H9 (cell line): ENCODE measurements at regions not wholly inside any gene's neighbourhood (a gene's known extent, or its start where the extent isn't known, plus 50 kb on each side); places are given as distances from the start of the nearest gene placed in this dataset.

Experiments used
- DNase-seq: peaks from one replicate; pipeline ENCODE4 v3.0.0-alpha.2; 2017
- H2AFZ ChIP-seq: one replicate; pipeline ENCODE4 v1.6.1; 2013; ENCODE audit warnings: mild to moderate bottlenecking, low read length, control low read depth, moderate library complexity
- H2AK5ac ChIP-seq: 2 replicates; pipeline ENCODE4 v1.6.1; 2013; ENCODE audit warnings: low read length, control low read depth, mixed read lengths; ENCODE audit not compliant: insufficient read length
- H2BK120ac ChIP-seq: one replicate; pipeline ENCODE4 v1.6.1; 2013; ENCODE audit warnings: low read depth, mild to moderate bottlenecking, low read length, control low read depth, inconsistent platforms; ENCODE audit not compliant: poor library complexity, severe bottlenecking
- H2BK12ac ChIP-seq: 2 replicates; pipeline ENCODE4 v1.6.1; 2013; ENCODE audit warnings: low read length, control low read depth, mixed read lengths, low read depth; ENCODE audit not compliant: insufficient read length
- H2BK15ac ChIP-seq: 2 replicates; pipeline ENCODE4 v1.6.1; 2013; ENCODE audit warnings: low read depth, low read length, control low read depth
- H2BK20ac ChIP-seq: one replicate; pipeline ENCODE4 v1.6.1; 2013; ENCODE audit warnings: low read depth, mild to moderate bottlenecking, low read length, control low read depth, inconsistent platforms; ENCODE audit not compliant: poor library complexity, severe bottlenecking
- H2BK5ac ChIP-seq: 2 replicates; pipeline ENCODE4 v1.6.1; 2013; ENCODE audit warnings: low read length, control low read depth, mixed read lengths; ENCODE audit not compliant: insufficient read length
- H3K14ac ChIP-seq: 2 replicates; pipeline ENCODE4 v1.6.1; 2013; ENCODE audit warnings: low read length, control low read depth; ENCODE audit not compliant: insufficient read depth
- H3K18ac ChIP-seq: 2 replicates; pipeline ENCODE4 v1.6.1; 2013; ENCODE audit warnings: low read depth, mild to moderate bottlenecking, mixed read lengths, low read length, control low read depth; ENCODE audit not compliant: insufficient read length
- H3K23ac ChIP-seq: 2 replicates; pipeline ENCODE4 v1.6.1; 2013; ENCODE audit warnings: low read length, control low read depth, mixed read lengths, low read depth; ENCODE audit not compliant: insufficient read length
- H3K23me2 ChIP-seq: 2 replicates; pipeline ENCODE4 v1.6.1; 2013; ENCODE audit warnings: low read depth, mild to moderate bottlenecking, mixed read lengths, low read length, control low read depth; ENCODE audit not compliant: insufficient read length, poor library complexity, severe bottlenecking
- H3K27ac ChIP-seq: 2 replicates; pipeline ENCODE4 v1.5.1; 2013; ENCODE audit warnings: low read length, control low read depth, mixed read lengths, low read depth; ENCODE audit not compliant: insufficient read length
- H3K27me3 ChIP-seq: 2 replicates; pipeline ENCODE4 v1.6.1; 2013; ENCODE audit warnings: low read length, control low read depth, inconsistent platforms; ENCODE audit not compliant: insufficient read depth
- H3K4ac ChIP-seq: 2 replicates; pipeline ENCODE4 v1.6.1; 2013; ENCODE audit warnings: low read depth, mild to moderate bottlenecking, control low read depth, inconsistent platforms, low read length, moderate library complexity
- H3K4me1 ChIP-seq: 2 replicates; pipeline ENCODE4 v1.6.1; 2013; ENCODE audit warnings: low read length, control low read depth, inconsistent platforms; ENCODE audit not compliant: insufficient read depth
- H3K4me2 ChIP-seq: 2 replicates; pipeline ENCODE4 v1.6.1; 2013; ENCODE audit warnings: low read length, control low read depth, mixed read lengths; ENCODE audit not compliant: insufficient read length, insufficient read depth
- H3K56ac ChIP-seq: 2 replicates; pipeline ENCODE4 v1.6.1; 2013; ENCODE audit warnings: low read depth, mild to moderate bottlenecking, mixed read lengths, low read length, control low read depth; ENCODE audit not compliant: insufficient read length
- H3K79me1 ChIP-seq: 2 replicates; pipeline ENCODE4 v1.6.1; 2013; ENCODE audit warnings: low read depth, mild to moderate bottlenecking, moderate library complexity, low read length, control low read depth, inconsistent platforms; ENCODE audit not compliant: insufficient read depth, poor library complexity, severe bottlenecking
- H3K79me2 ChIP-seq: 2 replicates; pipeline ENCODE4 v1.6.1; 2013; ENCODE audit warnings: low read length, control low read depth, inconsistent platforms; ENCODE audit not compliant: insufficient read depth
- H3K9ac ChIP-seq: 2 replicates; pipeline ENCODE4 v1.6.1; 2013; ENCODE audit warnings: low read length, control low read depth, mixed read lengths; ENCODE audit not compliant: insufficient read length; ENCODE audit errors: extremely low read depth
- H3K9me3 ChIP-seq: one replicate; pipeline ENCODE4 v1.6.1; 2013; ENCODE audit warnings: low read depth, low read length, inconsistent platforms; ENCODE audit not compliant: control insufficient read depth
- H3T11ph ChIP-seq: one replicate; pipeline ENCODE4 v1.6.1; 2013; ENCODE audit warnings: mild to moderate bottlenecking, low read length, control low read depth, inconsistent platforms
- H4K20me1 ChIP-seq: one replicate; pipeline ENCODE4 v1.6.1; 2013; ENCODE audit not compliant: control insufficient read depth, insufficient read length, insufficient read depth
- H4K5ac ChIP-seq: 2 replicates; pipeline ENCODE4 v1.6.1; 2013; ENCODE audit warnings: low read depth, mild to moderate bottlenecking, mixed read lengths, low read length, control low read depth; ENCODE audit not compliant: insufficient read length
- H4K8ac ChIP-seq: replicated peaks from 2 replicates; pipeline ENCODE4 v1.6.1; 2013; ENCODE audit warnings: low read length, control low read depth, mixed read lengths, low read depth; ENCODE audit not compliant: insufficient read length
- H4K91ac ChIP-seq: 2 replicates; pipeline ENCODE4 v1.6.1; 2013; ENCODE audit warnings: low read depth, mild to moderate bottlenecking, moderate library complexity, mixed read lengths, low read length, control low read depth; ENCODE audit not compliant: insufficient read length
- H3K27ac Mint-ChIP-seq, 3 experiments: 2 replicates in 2 of 3; 3 replicates in 1 of 3; pipeline ENCODE4 v1.8.0; 2020 to 2021; ENCODE audit warnings: mixed read lengths in 3 of 3, mild to moderate bottlenecking in 1 of 3, moderate library complexity in 1 of 3
- H3K27me3 Mint-ChIP-seq: 2 replicates; pipeline ENCODE4 v1.8.0; 2021; ENCODE audit warnings: low read depth, mild to moderate bottlenecking, moderate library complexity, mixed read lengths
- H3K36me3 Mint-ChIP-seq, 3 experiments: 2 replicates in 2 of 3; 3 replicates in 1 of 3; pipeline ENCODE4 v1.8.0; 2020 to 2021; ENCODE audit warnings: low read depth in 3 of 3, mixed read lengths in 3 of 3; ENCODE audit not compliant: insufficient read depth in 1 of 3
- H3K4me1 Mint-ChIP-seq, 2 experiments: 2 replicates each; pipeline ENCODE4 v1.8.0; 2020; ENCODE audit warnings: mixed read lengths in 2 of 2
- H3K4me3 Mint-ChIP-seq, 2 experiments: 2 replicates in 1 of 2; 3 replicates in 1 of 2; pipeline ENCODE4 v1.8.0; 2020 to 2021; ENCODE audit warnings: mild to moderate bottlenecking in 2 of 2, mixed read lengths in 2 of 2, moderate library complexity in 1 of 2
- H3K9me3 Mint-ChIP-seq, 2 experiments: 2 replicates in 1 of 2; 3 replicates in 1 of 2; pipeline ENCODE4 v1.8.0; 2020; ENCODE audit warnings: mild to moderate bottlenecking in 2 of 2, mixed read lengths in 2 of 2, moderate library complexity in 1 of 2
- CTCF ChIP-seq: fragments of 200-600 bp; sonication (generic); conservative IDR thresholded peaks from 3 replicates; pipeline ENCODE4 v1.8.0; 2021; ENCODE audit warnings: antibody characterized with exemption, mild to moderate bottlenecking
- WGBS: extraction: QIAGEN DNeasy Blood & Tissue Kit; methylation state at CpG from one replicate; pipeline ENCODE4 v1.1.7; 2013; ENCODE audit warnings: missing lambda C conversion rate, low lambda C conversion rate, mixed read lengths; ENCODE audit not compliant: insufficient read length; ENCODE audit errors: extremely low coverage; 5-methylcytosine and 5-hydroxymethylcytosine counted together

- H3K27me3 ChIP-seq, result no peaks in the 10 kb centered on the region
- no peak overlapping the region for H2BK20ac ChIP-seq
- no peaks in the 10 kb centered on the region for H4K20me1 ChIP-seq
- Mint-ChIP-seq H3K9me3 (no peaks in the 10 kb centered on the region; a peak in 1 of 5 replicates), H3K36me3 (no peaks in the 10 kb centered on the region), H3K27me3 (peaks cover 17% of the 10 kb centered on the region), H3K4me3 (no peak overlapping the region), H3K27ac (no peak overlapping the region; a peak in 1 of 7 replicates), H3K4me1 (peaks cover 5 to 11% of the 10 kb centered on the region in 2 experiments)
- no peak overlapping the region for H2AK5ac ChIP-seq
- no peak overlapping the region for H3T11ph ChIP-seq
- H3K27ac ChIP-seq, result no peak overlapping the region
- H2AFZ ChIP-seq, result no peak overlapping the region
- no CpG with 5 or more reads among the region's 5 CpGs for WGBS
- no peaks in the 10 kb centered on the region for H3K23me2 ChIP-seq
- no peak overlapping the region for H2BK120ac ChIP-seq
- H3K4ac ChIP-seq, result no peak overlapping the region
- no peak for TF ChIP-seq CTCF
- no peak overlapping the region for H4K5ac ChIP-seq
- H2BK15ac ChIP-seq, result no peak overlapping the region
- no peaks in the 10 kb centered on the region for H3K9me3 ChIP-seq
- no peak overlapping the region for H2BK5ac ChIP-seq
- no peak overlapping the region for H3K4me2 ChIP-seq
- no peaks in the 10 kb centered on the region for H3K4me1 ChIP-seq
- H3K79me2 ChIP-seq, result no peaks in the 10 kb centered on the region
- H3K14ac ChIP-seq, result no peak overlapping the region
- H4K91ac ChIP-seq, result no peak overlapping the region
- H3K56ac ChIP-seq, result no peak overlapping the region
- no peaks in the 10 kb centered on the region for H3K79me1 ChIP-seq
- no peak overlapping the region for H3K9ac ChIP-seq
- H4K8ac ChIP-seq, result no peak overlapping the region
- no peak overlapping the region for H2BK12ac ChIP-seq
- DNase-seq, result no peak
- H3K18ac ChIP-seq, result no peak overlapping the region
- no peak overlapping the region for H3K23ac ChIP-seq
Measured at GRCh38 chr16:85991856-85992255, 92.9 kb downstream of the IRF8 start.
